GM18907 (cell line): ENCODE measurements at regions not wholly inside any gene's neighbourhood (a gene's known extent, or its start where the extent isn't known, plus 50 kb on each side); places are given as distances from the start of the nearest gene placed in this dataset.
"Not testable (repeated sequence)": the region's sequence is repeated elsewhere in the genome, so short reads cannot be mapped to it uniquely, and the experiment has no call there.

Source experiments
- ATAC-seq: cut with Tn5 transposase; IDR thresholded peaks from one replicate; pipeline ENCODE4 v1.9.1; 2021; ENCODE audit warnings: mild to moderate bottlenecking, moderate library complexity; ENCODE audit not compliant: unreplicated experiment

GRCh38 chr21:14058566-14058965 is 152.2 kb downstream of the LIPI start:
- no peak for ATAC-seq

GRCh38 chr21:14057841-14058481 is 152.8 kb downstream of the LIPI start:
- not testable (repeated sequence) for ATAC-seq

- ATAC-seq, result no peak
These were observed 153.4 kb downstream of the LIPI start for GRCh38 chr21:14057313-14057712.

- no peak for ATAC-seq
These were observed 154.0 kb downstream of the LIPI start for GRCh38 chr21:14056771-14057191.

GRCh38 chr21:14055746-14056515 is 154.8 kb downstream of the LIPI start:
- ATAC-seq, result not testable (repeated sequence)

GRCh38 chr21:14054682-14055081 is 156.1 kb downstream of the LIPI start:
- no peak for ATAC-seq

GRCh38 chr21:14050121-14050520 is 160.6 kb downstream of the LIPI start:
- ATAC-seq, result no peak

GRCh38 chr21:14046401-14046800 is 164.4 kb downstream of the LIPI start:
- no peak for ATAC-seq

GRCh38 chr21:14040386-14040785 is 170.4 kb downstream of the LIPI start:
- no peak for ATAC-seq

- not testable (repeated sequence) for ATAC-seq
These were observed 182.1 kb downstream of the LIPI start for GRCh38 chr21:14028619-14029018.

- peak; percentile 100 for ATAC-seq
These were observed 183.4 kb downstream of the LIPI start for GRCh38 chr21:14027235-14027869.

- peak; percentile 43 for ATAC-seq
These were observed 190.6 kb downstream of the LIPI start for GRCh38 chr21:14020108-14020507.

- ATAC-seq, result not testable (repeated sequence)
These were observed 194.9 kb downstream of the LIPI start for GRCh38 chr21:14015841-14016240.

GRCh38 chr21:14013623-14014498 is 196.9 kb downstream of the LIPI start:
- ATAC-seq, result not testable (repeated sequence)

GRCh38 chr21:14013056-14013603 is 197.6 kb downstream of the LIPI start:
- ATAC-seq, result no peak

GRCh38 chr21:14012409-14012808 is 198.3 kb downstream of the LIPI start:
- no peak for ATAC-seq

- ATAC-seq, result not testable (repeated sequence)
These were observed 199.0 kb downstream of the LIPI start for GRCh38 chr21:14011751-14012150.

GRCh38 chr21:14011149-14011548 is 199.6 kb downstream of the LIPI start:
- not testable (repeated sequence) for ATAC-seq

- no peak for ATAC-seq
These were observed 200.0 kb downstream of the LIPI start for GRCh38 chr21:14010729-14011128.

- ATAC-seq, result not testable (repeated sequence)
These were observed 200.8 kb downstream of the LIPI start for GRCh38 chr21:14009990-14010389.
